ENCODE measurements at regions not wholly inside any gene's neighbourhood (a gene's known extent, or its start where the extent isn't known, plus 50 kb on each side); places are given as distances from the start of the nearest gene placed in this dataset.

- no peak for TF ChIP-seq CTCF (IDR thresholded peaks at IDR 0.05; ENCODE audit: borderline replicate concordance, extremely low read depth, low read length, poor library complexity, severe bottlenecking)
- TF ChIP-seq EZH2 (IDR thresholded peaks at IDR 0.05; ENCODE audit: borderline replicate concordance, low read depth, low read length, severe bottlenecking), result no peak
These were observed 115.6 kb upstream of the NMNAT3 start for GRCh38 chr3:139793408-139793807.

Measured in DND-41 (cell line).